Uterus (tissue), 2 donors: ENCODE measurements at regions not wholly inside any gene's neighbourhood (a gene's known extent, or its start where the extent isn't known, plus 50 kb on each side); places are given as distances from the start of the nearest gene placed in this dataset.

Source experiments
- CTCF ChIP-seq, 4 experiments: fragments of 200-600 bp in 2 of 4; fragments of 450-650 bp in 2 of 4; sonication (generic) in 2 of 4; IDR thresholded peaks; one replicate each; pipeline ENCODE4 v1.5.1; 2016 to 2019; ENCODE audit warnings: antibody characterized with exemption in 4 of 4, mild to moderate bottlenecking in 2 of 4, moderate library complexity in 1 of 4
- POLR2A ChIP-seq, 2 donors: fragments of 450-650 bp; IDR thresholded peaks; one replicate each; pipeline ENCODE4 v1.6.1; 2016; ENCODE audit warnings: antibody characterized with exemption in 2 of 2, mild to moderate bottlenecking in 1 of 2, moderate library complexity in 1 of 2

- TF ChIP-seq CTCF (IDR thresholded peaks at IDR 0.05) (no peak), POLR2A (IDR thresholded peaks at IDR 0.05) (no peak)
Measured at GRCh38 chr22:48957987-48958321, 869.7 kb downstream of the BRD1 start.
